ENCODE measurements at regions not wholly inside any gene's neighbourhood (a gene's known extent, or its start where the extent isn't known, plus 50 kb on each side); places are given as distances from the start of the nearest gene placed in this dataset.

GRCh38 chr3:150215616-150216015 is 192.5 kb upstream of the TSC22D2 start:
- FAIRE-seq = no peak

- FAIRE-seq = no peak
Observed at GRCh38 chr3:150213577-150213976, 194.5 kb upstream of the TSC22D2 start.

GRCh38 chr3:150210461-150211110 is 197.5 kb upstream of the TSC22D2 start:
- no peak for FAIRE-seq

- FAIRE-seq = no peak
Observed at GRCh38 chr3:150203273-150203672, 204.8 kb upstream of the TSC22D2 start.

GRCh38 chr3:150202711-150203110 is 205.4 kb upstream of the TSC22D2 start:
- FAIRE-seq = no peak

- FAIRE-seq = no peak
Observed at GRCh38 chr3:150194957-150195356, 213.1 kb upstream of the TSC22D2 start.

- FAIRE-seq = no peak
Observed at GRCh38 chr3:150194513-150194912, 213.6 kb upstream of the TSC22D2 start.

GRCh38 chr3:150184426-150185071 is 213.9 kb upstream of the PFN2 start:
- FAIRE-seq = no peak

- FAIRE-seq = peak; percentile 23
Observed at GRCh38 chr3:150183678-150184425, 213.2 kb upstream of the PFN2 start.

- peak; percentile 75 for FAIRE-seq
Observed at GRCh38 chr3:150180334-150180733, 209.6 kb upstream of the PFN2 start.

- no peak for FAIRE-seq
Observed at GRCh38 chr3:150179330-150179729, 208.6 kb upstream of the PFN2 start.

GRCh38 chr3:150177673-150178381 is 207.1 kb upstream of the PFN2 start:
- no peak for FAIRE-seq

GRCh38 chr3:150174179-150174578 is 203.5 kb upstream of the PFN2 start:
- no peak for FAIRE-seq

- FAIRE-seq = no peak
Observed at GRCh38 chr3:150172356-150172755, 201.7 kb upstream of the PFN2 start.

- no peak for FAIRE-seq
Observed at GRCh38 chr3:150170852-150171520, 200.3 kb upstream of the PFN2 start.

- FAIRE-seq = no peak
Observed at GRCh38 chr3:150169330-150169940, 198.7 kb upstream of the PFN2 start.

- FAIRE-seq = no peak
Observed at GRCh38 chr3:150168698-150169097, 198.0 kb upstream of the PFN2 start.

- no peak for FAIRE-seq
Observed at GRCh38 chr3:150165396-150166094, 194.8 kb upstream of the PFN2 start.

GRCh38 chr3:150161011-150161410 is 190.3 kb upstream of the PFN2 start:
- no peak for FAIRE-seq

GRCh38 chr3:150158943-150159625 is 188.4 kb upstream of the PFN2 start:
- FAIRE-seq = no peak

GRCh38 chr3:150152567-150152966 is 181.9 kb upstream of the PFN2 start:
- no peak for FAIRE-seq

All from endometrium (tissue), 2 donors.